WTC11 (cell line): ENCODE measurements at regions not wholly inside any gene's neighbourhood (a gene's known extent, or its start where the extent isn't known, plus 50 kb on each side); places are given as distances from the start of the nearest gene placed in this dataset.

Source experiments
- CBFB ChIP-seq: sonication (generic); formaldehyde crosslinking; IDR thresholded peaks from 2 replicates; pipeline ENCODE4 v1.8.1; 2022; ENCODE audit warnings: mild to moderate bottlenecking, low read depth, missing genetic modification reagents
- CREB1 ChIP-seq: sonication (generic); formaldehyde crosslinking; IDR thresholded peaks from 2 replicates; pipeline ENCODE4 v1.8.0; 2023; ENCODE audit warnings: mild to moderate bottlenecking, missing genetic modification reagents
- GABPB1 ChIP-seq: sonication (generic); formaldehyde crosslinking; IDR thresholded peaks from 2 replicates; pipeline ENCODE4 v1.8.1; 2023; ENCODE audit warnings: mild to moderate bottlenecking, missing genetic modification reagents
- IRF2 ChIP-seq: sonication (generic); formaldehyde crosslinking; IDR thresholded peaks from 2 replicates; pipeline ENCODE4 v1.8.0; 2022; ENCODE audit warnings: low read depth, missing genetic modification reagents, borderline replicate concordance
- NR2C2 ChIP-seq: sonication (generic); formaldehyde crosslinking; IDR thresholded peaks from 2 replicates; pipeline ENCODE4 v1.8.0; 2022; ENCODE audit warnings: mild to moderate bottlenecking, missing genetic modification reagents
- RELA ChIP-seq: sonication (generic); formaldehyde crosslinking; IDR thresholded peaks from 2 replicates; pipeline ENCODE4 v1.8.1; 2022; ENCODE audit warnings: missing genetic modification reagents, mild to moderate bottlenecking, borderline replicate concordance
- TF ChIP-seq, protein P1 (sequence below): fragments of 200-600 bp; IDR thresholded peaks from 2 replicates; pipeline ENCODE4 v1.8.0; 2022; ENCODE audit warnings: antibody characterized with exemption
- TF ChIP-seq, protein P2 (sequence below): sonication (generic); formaldehyde crosslinking; IDR thresholded peaks from 2 replicates; pipeline ENCODE4 v1.8.1; 2022; ENCODE audit warnings: low read depth, missing genetic modification reagents, borderline replicate concordance

DNA sequence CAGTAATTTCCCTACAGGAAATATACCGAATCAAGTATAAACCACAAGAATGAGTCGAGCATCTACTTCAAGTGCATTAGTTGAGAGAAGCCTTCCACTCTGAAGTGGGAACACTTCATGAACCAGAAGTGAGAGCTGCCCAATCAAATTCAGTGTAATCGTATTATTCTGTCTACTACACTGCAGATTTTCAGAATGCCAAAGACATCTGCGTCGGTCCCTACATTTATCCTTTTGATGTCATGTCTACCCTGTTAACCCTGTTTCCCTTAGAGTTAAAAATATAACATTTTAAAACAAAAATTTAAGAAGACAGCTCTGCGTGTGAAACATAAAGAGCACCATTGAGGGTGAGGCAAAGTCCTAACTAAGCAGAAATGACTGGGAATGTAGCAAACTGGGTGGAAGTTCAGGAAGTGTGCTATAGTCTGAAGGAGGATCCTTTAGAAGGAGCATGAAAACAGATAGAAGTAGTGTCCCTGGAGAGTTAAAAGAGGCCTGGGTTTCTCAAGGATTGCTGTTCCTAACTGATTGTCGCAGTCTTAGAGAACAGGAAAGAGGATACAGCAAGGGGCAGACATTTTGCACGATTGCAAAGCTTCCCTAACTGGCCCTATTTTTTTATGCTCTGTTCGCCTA lies 291.2 kb downstream of the PTPRC start:
- TF ChIP-seq IRF2 (no peak), RELA (CRISPR knock-in tag) (no peak), CREB1 (CRISPR knock-in tag) (no peak), CBFB (no peak), GABPB1 (CRISPR knock-in tag) (no peak), NR2C2 (no peak)
- TF ChIP-seq, protein P1, sequence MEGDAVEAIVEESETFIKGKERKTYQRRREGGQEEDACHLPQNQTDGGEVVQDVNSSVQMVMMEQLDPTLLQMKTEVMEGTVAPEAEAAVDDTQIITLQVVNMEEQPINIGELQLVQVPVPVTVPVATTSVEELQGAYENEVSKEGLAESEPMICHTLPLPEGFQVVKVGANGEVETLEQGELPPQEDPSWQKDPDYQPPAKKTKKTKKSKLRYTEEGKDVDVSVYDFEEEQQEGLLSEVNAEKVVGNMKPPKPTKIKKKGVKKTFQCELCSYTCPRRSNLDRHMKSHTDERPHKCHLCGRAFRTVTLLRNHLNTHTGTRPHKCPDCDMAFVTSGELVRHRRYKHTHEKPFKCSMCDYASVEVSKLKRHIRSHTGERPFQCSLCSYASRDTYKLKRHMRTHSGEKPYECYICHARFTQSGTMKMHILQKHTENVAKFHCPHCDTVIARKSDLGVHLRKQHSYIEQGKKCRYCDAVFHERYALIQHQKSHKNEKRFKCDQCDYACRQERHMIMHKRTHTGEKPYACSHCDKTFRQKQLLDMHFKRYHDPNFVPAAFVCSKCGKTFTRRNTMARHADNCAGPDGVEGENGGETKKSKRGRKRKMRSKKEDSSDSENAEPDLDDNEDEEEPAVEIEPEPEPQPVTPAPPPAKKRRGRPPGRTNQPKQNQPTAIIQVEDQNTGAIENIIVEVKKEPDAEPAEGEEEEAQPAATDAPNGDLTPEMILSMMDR: no peak
- TF ChIP-seq, protein P2, sequence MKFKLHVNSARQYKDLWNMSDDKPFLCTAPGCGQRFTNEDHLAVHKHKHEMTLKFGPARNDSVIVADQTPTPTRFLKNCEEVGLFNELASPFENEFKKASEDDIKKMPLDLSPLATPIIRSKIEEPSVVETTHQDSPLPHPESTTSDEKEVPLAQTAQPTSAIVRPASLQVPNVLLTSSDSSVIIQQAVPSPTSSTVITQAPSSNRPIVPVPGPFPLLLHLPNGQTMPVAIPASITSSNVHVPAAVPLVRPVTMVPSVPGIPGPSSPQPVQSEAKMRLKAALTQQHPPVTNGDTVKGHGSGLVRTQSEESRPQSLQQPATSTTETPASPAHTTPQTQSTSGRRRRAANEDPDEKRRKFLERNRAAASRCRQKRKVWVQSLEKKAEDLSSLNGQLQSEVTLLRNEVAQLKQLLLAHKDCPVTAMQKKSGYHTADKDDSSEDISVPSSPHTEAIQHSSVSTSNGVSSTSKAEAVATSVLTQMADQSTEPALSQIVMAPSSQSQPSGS (CRISPR knock-in tag): no peak
